Type B pancreatic cell (in vitro differentiated cells): ENCODE measurements at regions not wholly inside any gene's neighbourhood (a gene's known extent, or its start where the extent isn't known, plus 50 kb on each side); places are given as distances from the start of the nearest gene placed in this dataset.

Experiments
- DNase-seq: peaks from one replicate; pipeline ENCODE4 v3.0.0; 2021; ENCODE audit warnings: mixed read lengths; ENCODE audit not compliant: unreplicated experiment; ENCODE audit errors: extremely low spot score
- H3K27ac Mint-ChIP-seq: 2 replicates; pipeline ENCODE4 v1.8.0; 2021; ENCODE audit warnings: mild to moderate bottlenecking, mixed read lengths
- H3K27me3 Mint-ChIP-seq: 2 replicates; pipeline ENCODE4 v1.8.0; 2021; ENCODE audit warnings: mixed read lengths
- H3K36me3 Mint-ChIP-seq: 2 replicates; pipeline ENCODE4 v1.8.0; 2021; ENCODE audit warnings: mixed read lengths
- H3K4me1 Mint-ChIP-seq: one replicate; pipeline ENCODE4 v1.8.0; 2021; ENCODE audit warnings: mixed read lengths; ENCODE audit not compliant: unreplicated experiment
- H3K4me3 Mint-ChIP-seq: 2 replicates; pipeline ENCODE4 v1.8.0; 2021; ENCODE audit warnings: mild to moderate bottlenecking, mixed read lengths
- H3K9me3 Mint-ChIP-seq: 2 replicates; pipeline ENCODE4 v1.8.0; 2021; ENCODE audit warnings: mixed read lengths
- TF ChIP-seq, protein P1 (sequence below): fragments of 200-600 bp; sonication (generic); conservative IDR thresholded peaks from 2 replicates; pipeline ENCODE4 v1.5.0; 2021; ENCODE audit warnings: antibody characterized with exemption, mild to moderate bottlenecking

DNA sequence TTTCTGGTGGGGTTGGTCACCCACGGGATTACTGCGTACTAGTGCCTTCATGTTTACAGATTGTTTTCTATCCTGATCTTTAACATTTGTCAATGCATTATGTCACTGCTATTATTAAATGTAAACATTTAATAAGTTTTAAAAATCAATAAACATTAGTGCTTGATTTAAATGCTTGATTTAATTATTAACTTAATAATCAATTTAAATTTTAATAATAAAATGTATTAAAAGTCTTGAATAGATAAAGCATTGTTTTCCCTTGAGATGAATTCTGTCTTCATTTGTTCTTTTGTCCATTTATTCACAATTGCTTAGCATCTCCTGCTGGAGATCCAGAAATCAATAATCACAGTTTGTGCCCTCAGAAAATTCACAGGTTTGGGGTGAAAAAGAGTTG, 201.8 kb upstream of the HDAC9 start:
- Mint-ChIP-seq H3K27me3 (peaks cover 3% of the 10 kb centered on the region), H3K36me3 (no peaks in the 10 kb centered on the region), H3K4me3 (no peak overlapping the region), H3K27ac (no peak overlapping the region), H3K4me1 (peaks cover 8% of the 10 kb centered on the region), H3K9me3 (no peaks in the 10 kb centered on the region)
- TF ChIP-seq, protein P1, sequence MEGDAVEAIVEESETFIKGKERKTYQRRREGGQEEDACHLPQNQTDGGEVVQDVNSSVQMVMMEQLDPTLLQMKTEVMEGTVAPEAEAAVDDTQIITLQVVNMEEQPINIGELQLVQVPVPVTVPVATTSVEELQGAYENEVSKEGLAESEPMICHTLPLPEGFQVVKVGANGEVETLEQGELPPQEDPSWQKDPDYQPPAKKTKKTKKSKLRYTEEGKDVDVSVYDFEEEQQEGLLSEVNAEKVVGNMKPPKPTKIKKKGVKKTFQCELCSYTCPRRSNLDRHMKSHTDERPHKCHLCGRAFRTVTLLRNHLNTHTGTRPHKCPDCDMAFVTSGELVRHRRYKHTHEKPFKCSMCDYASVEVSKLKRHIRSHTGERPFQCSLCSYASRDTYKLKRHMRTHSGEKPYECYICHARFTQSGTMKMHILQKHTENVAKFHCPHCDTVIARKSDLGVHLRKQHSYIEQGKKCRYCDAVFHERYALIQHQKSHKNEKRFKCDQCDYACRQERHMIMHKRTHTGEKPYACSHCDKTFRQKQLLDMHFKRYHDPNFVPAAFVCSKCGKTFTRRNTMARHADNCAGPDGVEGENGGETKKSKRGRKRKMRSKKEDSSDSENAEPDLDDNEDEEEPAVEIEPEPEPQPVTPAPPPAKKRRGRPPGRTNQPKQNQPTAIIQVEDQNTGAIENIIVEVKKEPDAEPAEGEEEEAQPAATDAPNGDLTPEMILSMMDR: no peak
- no peak for DNase-seq

DNA sequence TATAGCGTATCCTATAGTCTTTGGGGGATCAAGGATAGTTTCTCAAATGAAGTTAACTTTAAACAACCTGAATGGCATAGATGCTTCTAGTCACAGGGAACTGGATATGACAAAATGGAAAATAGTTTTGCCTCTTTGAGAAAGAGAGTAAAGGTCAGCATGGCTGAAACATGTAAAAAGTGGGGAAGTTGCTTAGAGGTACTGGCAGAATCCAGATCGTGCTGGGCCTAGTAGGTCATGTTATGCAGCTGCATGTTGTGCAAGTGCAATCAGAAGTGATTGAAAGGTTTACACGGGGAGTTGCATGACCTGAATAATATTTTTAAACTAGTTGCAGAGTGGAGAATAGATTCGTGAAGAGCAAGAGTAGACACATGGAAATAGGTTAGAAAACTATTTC, 201.1 kb upstream of the HDAC9 start:
- peaks cover 3% of the 10 kb centered on the region for H3K27me3 Mint-ChIP-seq
- no peak for DNase-seq
- no peak overlapping the region for H3K4me3 Mint-ChIP-seq
- H3K27ac Mint-ChIP-seq: no peak overlapping the region
- H3K4me1 Mint-ChIP-seq: peaks cover 8% of the 10 kb centered on the region
- H3K36me3 Mint-ChIP-seq: no peaks in the 10 kb centered on the region
- TF ChIP-seq, protein P1: no peak
- no peaks in the 10 kb centered on the region for H3K9me3 Mint-ChIP-seq

GRCh38 chr7:18295781-18296423, 199.6 kb upstream of the HDAC9 start:
- Mint-ChIP-seq H3K27ac (no peak overlapping the region), H3K36me3 (no peaks in the 10 kb centered on the region), H3K4me3 (no peak overlapping the region), H3K9me3 (no peaks in the 10 kb centered on the region), H3K27me3 (peaks cover 3% of the 10 kb centered on the region), H3K4me1 (no peaks in the 10 kb centered on the region)
- no peak for DNase-seq
- TF ChIP-seq, protein P1: no peak

DNA sequence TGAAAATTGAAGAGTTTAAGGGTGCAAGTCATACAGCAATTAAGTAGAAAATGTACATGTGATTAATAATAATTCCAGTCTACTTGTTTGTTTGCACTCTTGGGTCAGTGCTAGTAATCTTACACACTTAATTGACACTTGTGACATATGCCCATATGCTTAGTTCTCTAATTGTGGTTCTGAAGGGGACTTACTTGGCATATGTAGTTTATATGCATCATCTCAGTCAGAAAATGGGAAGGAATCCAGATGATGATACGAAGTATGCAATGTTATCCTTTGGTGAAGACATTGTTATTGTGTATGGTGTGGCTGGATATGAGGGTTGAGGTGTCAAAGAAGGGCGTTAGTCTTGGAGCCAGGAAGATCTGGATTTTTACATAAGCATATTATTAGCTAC, 193.5 kb upstream of the HDAC9 start:
- no peaks in the 10 kb centered on the region for H3K36me3 Mint-ChIP-seq
- H3K4me3 Mint-ChIP-seq: no peak overlapping the region
- DNase-seq: no peak
- H3K9me3 Mint-ChIP-seq: no peaks in the 10 kb centered on the region
- no peaks in the 10 kb centered on the region for H3K27me3 Mint-ChIP-seq
- H3K27ac Mint-ChIP-seq: no peak overlapping the region
- TF ChIP-seq, protein P1: no peak
- no peaks in the 10 kb centered on the region for H3K4me1 Mint-ChIP-seq

- TF ChIP-seq, protein P1: no peak
- no peak for DNase-seq
- H3K27me3 Mint-ChIP-seq: no peaks in the 10 kb centered on the region
- no peak overlapping the region for H3K27ac Mint-ChIP-seq
- no peaks in the 10 kb centered on the region for H3K36me3 Mint-ChIP-seq
- no peak overlapping the region for H3K4me3 Mint-ChIP-seq
- H3K4me1 Mint-ChIP-seq: no peaks in the 10 kb centered on the region
- no peaks in the 10 kb centered on the region for H3K9me3 Mint-ChIP-seq
These were observed 189.7 kb upstream of the HDAC9 start for GRCh38 chr7:18305866-18306265.

GRCh38 chr7:18306696-18307095, 188.9 kb upstream of the HDAC9 start:
- no peaks in the 10 kb centered on the region for H3K9me3 Mint-ChIP-seq

More at GRCh38 chr7:18306696-18307095, 188.9 kb upstream of the HDAC9 start:
- Mint-ChIP-seq H3K27ac (no peak overlapping the region), H3K4me1 (no peaks in the 10 kb centered on the region), H3K4me3 (no peak overlapping the region), H3K27me3 (no peaks in the 10 kb centered on the region), H3K36me3 (no peaks in the 10 kb centered on the region)
- TF ChIP-seq, protein P1: no peak
- DNase-seq: no peak
